DOHH2 (cell line): ENCODE measurements at regions not wholly inside any gene's neighbourhood (a gene's known extent, or its start where the extent isn't known, plus 50 kb on each side); places are given as distances from the start of the nearest gene placed in this dataset.
"Not testable (repeated sequence)": the region's sequence is repeated elsewhere in the genome, so short reads cannot be mapped to it uniquely, and the experiment has no call there.

Experiments used
- H3F3A ChIP-seq: fragments of 200-600 bp; sonication (generic), shearing (Covaris generic); 2 replicates; pipeline ENCODE4 v1.6.0; 2016; ENCODE audit warnings: antibody characterized with exemption, mild to moderate bottlenecking; ENCODE audit not compliant: control insufficient read depth, insufficient read depth
- H3K27ac ChIP-seq: fragments of 200-600 bp; sonication (generic); 2 replicates; pipeline ENCODE4 v1.5.1; 2014; ENCODE audit warnings: low read depth, mild to moderate bottlenecking, low read length, moderate library complexity
- H3K27me3 ChIP-seq: fragments of 200-600 bp; sonication (generic); 2 replicates; pipeline ENCODE4 v1.6.1; 2014; ENCODE audit warnings: mild to moderate bottlenecking, low read length, mixed read lengths; ENCODE audit not compliant: control insufficient read depth
- H3K36me3 ChIP-seq: fragments of 200-600 bp; sonication (generic); 2 replicates; pipeline ENCODE4 v1.6.1; 2014; ENCODE audit warnings: mild to moderate bottlenecking, low read length, moderate library complexity, mixed read lengths; ENCODE audit not compliant: control insufficient read depth
- H3K4me1 ChIP-seq: fragments of 200-600 bp; sonication (generic); 2 replicates; pipeline ENCODE4 v1.6.1; 2014; ENCODE audit warnings: mild to moderate bottlenecking, low read length, mixed read lengths; ENCODE audit not compliant: control insufficient read depth
- H3K4me2 ChIP-seq: fragments of 200-600 bp; sonication (generic); 2 replicates; pipeline ENCODE4 v1.6.0; 2014; ENCODE audit warnings: mild to moderate bottlenecking, low read length, moderate library complexity
- H3K4me3 ChIP-seq: fragments of 200-600 bp; sonication (generic); 2 replicates; pipeline ENCODE4 v1.5.1; 2014; ENCODE audit warnings: mild to moderate bottlenecking, low read length, mixed read lengths
- H3K79me2 ChIP-seq: fragments of 200-600 bp; sonication (generic); 2 replicates; pipeline ENCODE4 v1.6.1; 2014; ENCODE audit warnings: mild to moderate bottlenecking, low read length, mixed read lengths; ENCODE audit not compliant: control insufficient read depth
- H3K9me2 ChIP-seq: fragments of 200-600 bp; sonication (generic); replicated peaks from 2 replicates; pipeline ENCODE4 v1.6.1; 2014; ENCODE audit warnings: mild to moderate bottlenecking, low read length, mixed read lengths; ENCODE audit not compliant: control insufficient read depth
- H3K9me3 ChIP-seq: fragments of 200-600 bp; sonication (generic); 2 replicates; pipeline ENCODE4 v1.6.1; 2014; ENCODE audit warnings: antibody characterized with exemption, low read length, mixed read lengths; ENCODE audit not compliant: control insufficient read depth, insufficient read depth
- H4K20me1 ChIP-seq: fragments of 200-600 bp; sonication (generic); 2 replicates; pipeline ENCODE4 v1.6.0; 2014; ENCODE audit warnings: low read depth, mild to moderate bottlenecking, antibody characterized with exemption, low read length, moderate library complexity; ENCODE audit not compliant: control insufficient read depth, insufficient read depth
- EZH2phosphoT487 ChIP-seq: fragments of 200-600 bp; sonication (generic); IDR thresholded peaks from 2 replicates; pipeline ENCODE4 v1.6.1; 2017; ENCODE audit warnings: borderline replicate concordance, mild to moderate bottlenecking, antibody characterized with exemption, low read length, moderate library complexity, mixed read lengths
- TF ChIP-seq, protein P1 (sequence below): fragments of 200-600 bp; sonication (generic); IDR thresholded peaks from one replicate; pipeline ENCODE4 v1.5.1; 2014; ENCODE audit warnings: antibody characterized with exemption, mild to moderate bottlenecking, low read depth, low read length; ENCODE audit not compliant: poor library complexity, severe bottlenecking

DNA sequence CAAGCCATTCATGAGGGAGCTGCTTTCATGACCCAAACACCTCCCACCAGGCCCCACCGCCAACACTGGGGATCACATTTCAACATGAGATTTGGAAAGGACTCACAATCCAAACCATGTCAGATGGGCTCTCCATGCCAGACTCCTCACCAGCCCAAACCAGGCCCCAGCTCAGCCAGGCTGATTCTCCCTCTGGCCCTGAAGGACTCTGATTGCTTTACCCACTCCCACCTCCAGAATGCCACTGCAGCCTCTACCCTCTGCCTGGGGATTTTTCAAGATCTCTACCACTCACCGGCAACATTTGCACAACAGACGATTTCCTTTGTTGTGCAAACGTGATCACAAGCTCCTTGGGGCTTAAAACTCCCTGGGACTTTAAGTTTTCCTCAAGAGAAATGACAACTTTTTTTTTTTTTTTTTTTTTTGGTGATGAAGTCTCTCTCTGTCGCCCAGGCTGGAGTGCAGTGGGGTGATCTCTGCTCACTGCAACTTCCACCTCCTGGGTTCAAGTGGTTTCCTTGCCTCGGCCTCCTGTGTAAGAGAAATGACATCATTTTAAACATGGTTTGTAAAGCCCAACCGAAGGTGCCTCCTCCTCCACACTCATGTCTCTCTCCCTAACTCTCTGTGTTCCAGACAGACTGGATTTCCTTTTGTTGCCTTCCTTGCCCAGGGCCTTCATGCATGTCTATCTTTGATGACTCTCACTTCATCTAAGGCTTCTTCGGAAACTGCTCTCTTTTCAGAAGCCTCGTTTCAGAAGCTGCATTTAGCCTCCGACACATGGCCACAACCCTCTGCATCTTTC, 147.0 kb downstream of the CDH26 start:
- H3K27ac ChIP-seq: no peak overlapping the region
- H3K4me3 ChIP-seq: no peak overlapping the region
- no peaks in the 10 kb centered on the region for H3F3A ChIP-seq
- H3K4me2 ChIP-seq: no peak overlapping the region
- H3K79me2 ChIP-seq: no peaks in the 10 kb centered on the region
- H3K36me3 ChIP-seq: no peaks in the 10 kb centered on the region
- no peaks in the 10 kb centered on the region for H3K4me1 ChIP-seq
- H3K27me3 ChIP-seq: no peaks in the 10 kb centered on the region
- no peaks in the 10 kb centered on the region for H3K9me2 ChIP-seq
- no peaks in the 10 kb centered on the region for H3K9me3 ChIP-seq
- H4K20me1 ChIP-seq: no peaks in the 10 kb centered on the region
- TF ChIP-seq, protein P1, sequence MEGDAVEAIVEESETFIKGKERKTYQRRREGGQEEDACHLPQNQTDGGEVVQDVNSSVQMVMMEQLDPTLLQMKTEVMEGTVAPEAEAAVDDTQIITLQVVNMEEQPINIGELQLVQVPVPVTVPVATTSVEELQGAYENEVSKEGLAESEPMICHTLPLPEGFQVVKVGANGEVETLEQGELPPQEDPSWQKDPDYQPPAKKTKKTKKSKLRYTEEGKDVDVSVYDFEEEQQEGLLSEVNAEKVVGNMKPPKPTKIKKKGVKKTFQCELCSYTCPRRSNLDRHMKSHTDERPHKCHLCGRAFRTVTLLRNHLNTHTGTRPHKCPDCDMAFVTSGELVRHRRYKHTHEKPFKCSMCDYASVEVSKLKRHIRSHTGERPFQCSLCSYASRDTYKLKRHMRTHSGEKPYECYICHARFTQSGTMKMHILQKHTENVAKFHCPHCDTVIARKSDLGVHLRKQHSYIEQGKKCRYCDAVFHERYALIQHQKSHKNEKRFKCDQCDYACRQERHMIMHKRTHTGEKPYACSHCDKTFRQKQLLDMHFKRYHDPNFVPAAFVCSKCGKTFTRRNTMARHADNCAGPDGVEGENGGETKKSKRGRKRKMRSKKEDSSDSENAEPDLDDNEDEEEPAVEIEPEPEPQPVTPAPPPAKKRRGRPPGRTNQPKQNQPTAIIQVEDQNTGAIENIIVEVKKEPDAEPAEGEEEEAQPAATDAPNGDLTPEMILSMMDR: no peak
- TF ChIP-seq EZH2phosphoT487: no peak

DNA sequence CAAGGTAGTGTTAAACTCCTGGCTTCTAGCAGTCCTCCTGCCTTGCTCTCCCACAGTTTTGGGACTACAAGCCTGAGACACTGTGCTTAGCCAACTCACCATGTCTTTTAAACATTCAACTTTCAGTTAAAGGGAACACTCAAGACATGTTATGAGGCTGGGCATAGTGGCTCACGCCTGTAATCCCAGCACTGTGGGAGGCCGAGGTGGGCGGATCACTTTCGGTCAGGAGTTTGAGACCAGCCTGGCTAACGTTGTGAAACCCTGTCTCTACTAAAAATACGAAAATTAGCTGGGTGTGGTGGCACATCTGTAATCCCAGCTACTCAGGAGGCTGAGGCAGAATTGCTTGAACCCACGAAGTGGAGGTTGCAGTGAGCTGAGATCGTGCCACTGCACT, 148.0 kb downstream of the CDH26 start:
- H3K27ac ChIP-seq, H3K9me3 ChIP-seq, H3K4me2 ChIP-seq, H3K36me3 ChIP-seq, H4K20me1 ChIP-seq, H3K4me1 ChIP-seq, H3K4me3 ChIP-seq, H3K79me2 ChIP-seq, H3K9me2 ChIP-seq, H3F3A ChIP-seq, H3K27me3 ChIP-seq: not testable (repeated sequence)

DNA sequence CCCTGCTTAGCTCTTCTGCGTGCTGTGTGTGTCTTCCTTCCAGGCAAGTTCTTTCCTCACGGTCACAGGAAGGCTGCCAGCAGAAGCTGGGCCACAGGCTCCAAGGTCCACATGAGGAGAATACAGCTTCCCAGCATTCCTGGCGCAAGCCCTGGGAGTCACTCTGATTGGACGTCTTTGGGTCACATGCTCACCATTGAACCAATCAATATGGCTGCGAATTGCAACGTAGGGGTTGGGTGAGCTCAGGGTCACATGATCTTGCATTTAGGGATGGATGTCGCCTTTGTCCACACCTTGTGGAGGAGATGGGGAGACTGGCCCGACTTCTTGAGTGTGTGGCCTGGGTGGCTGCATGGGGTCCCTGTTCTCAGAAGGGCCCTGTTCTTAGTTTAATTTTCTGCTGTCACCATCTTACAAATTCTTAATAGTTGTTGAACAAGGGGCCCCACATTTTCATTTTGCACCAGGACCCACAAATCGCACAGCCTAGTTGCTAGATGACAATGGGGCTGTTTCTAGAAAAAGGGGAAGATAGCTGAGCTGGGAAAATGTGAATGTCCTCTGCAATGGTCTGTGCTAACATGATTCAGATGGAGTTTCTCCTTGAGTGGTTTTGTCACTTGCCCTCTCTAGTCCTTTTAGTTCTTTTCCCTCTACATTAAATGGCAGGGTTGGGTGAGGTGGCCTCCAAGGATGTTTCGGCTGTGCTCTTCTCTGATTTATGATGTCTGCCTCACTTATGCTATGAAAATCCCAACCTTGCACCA, 149.6 kb downstream of the CDH26 start:
- Histone ChIP-seq H3K79me2 (no peaks in the 10 kb centered on the region), H3F3A (no peaks in the 10 kb centered on the region)

More for the DNA sequence above, 149.6 kb downstream of the CDH26 start:
- TF ChIP-seq, protein P1: no peak
- no peak for TF ChIP-seq EZH2phosphoT487
- no peak overlapping the region for H3K4me3 ChIP-seq
- no peaks in the 10 kb centered on the region for H3K4me1 ChIP-seq
- H3K9me3 ChIP-seq: no peaks in the 10 kb centered on the region
- no peak overlapping the region for H3K4me2 ChIP-seq
- no peaks in the 10 kb centered on the region for H4K20me1 ChIP-seq
- no peaks in the 10 kb centered on the region for H3K36me3 ChIP-seq
- H3K27me3 ChIP-seq: no peaks in the 10 kb centered on the region
- no peak overlapping the region for H3K27ac ChIP-seq
- no peaks in the 10 kb centered on the region for H3K9me2 ChIP-seq
